ENCODE measurements at regions not wholly inside any gene's neighbourhood (a gene's known extent, or its start where the extent isn't known, plus 50 kb on each side); places are given as distances from the start of the nearest gene placed in this dataset.
"Not testable (repeated sequence)": the region's sequence is repeated elsewhere in the genome, so short reads cannot be mapped to it uniquely, and the experiment has no call there.

- DNase-seq (ENCODE audit: low read depth), result no peak
These were observed 54.4 kb upstream of the GRIP1 start for GRCh38 chr12:66733321-66733720.

GRCh38 chr12:66733839-66734238, 55.0 kb upstream of the GRIP1 start:
- DNase-seq (ENCODE audit: low read depth), result no peak

GRCh38 chr12:66735275-66735674, 56.4 kb upstream of the GRIP1 start:
- DNase-seq (ENCODE audit: low read depth), result no peak

- DNase-seq (ENCODE audit: low read depth), result no peak
These were observed 58.1 kb upstream of the GRIP1 start for GRCh38 chr12:66736931-66737330.

- no peak for DNase-seq (ENCODE audit: low read depth)
These were observed 60.4 kb upstream of the GRIP1 start for GRCh38 chr12:66739266-66739665.

GRCh38 chr12:66739940-66740651, 61.2 kb upstream of the GRIP1 start:
- no peak for DNase-seq (ENCODE audit: low read depth)

GRCh38 chr12:66740732-66741131, 61.9 kb upstream of the GRIP1 start:
- no peak for DNase-seq (ENCODE audit: low read depth)

- DNase-seq (ENCODE audit: low read depth), result no peak
These were observed 63.0 kb upstream of the GRIP1 start for GRCh38 chr12:66741919-66742318.

GRCh38 chr12:66742508-66743367, 63.9 kb upstream of the GRIP1 start:
- DNase-seq (ENCODE audit: low read depth), result no peak

- no peak for DNase-seq (ENCODE audit: low read depth)
These were observed 65.6 kb upstream of the GRIP1 start for GRCh38 chr12:66744461-66744860.

- DNase-seq (ENCODE audit: low read depth), result no peak
These were observed 66.1 kb upstream of the GRIP1 start for GRCh38 chr12:66744956-66745383.

- no peak for DNase-seq (ENCODE audit: low read depth)
These were observed 67.8 kb upstream of the GRIP1 start for GRCh38 chr12:66746489-66747201.

GRCh38 chr12:66751432-66752113, 72.7 kb upstream of the GRIP1 start:
- DNase-seq (ENCODE audit: low read depth), result no peak

- DNase-seq (ENCODE audit: low read depth), result no peak
These were observed 74.9 kb upstream of the GRIP1 start for GRCh38 chr12:66753810-66754209.

- no peak for DNase-seq (ENCODE audit: low read depth)
These were observed 77.0 kb upstream of the GRIP1 start for GRCh38 chr12:66755727-66756395.

- no peak for DNase-seq (ENCODE audit: low read depth)
These were observed 77.8 kb upstream of the GRIP1 start for GRCh38 chr12:66756631-66757030.

- not testable (repeated sequence) for DNase-seq (ENCODE audit: low read depth)
These were observed 81.2 kb upstream of the GRIP1 start for GRCh38 chr12:66760122-66760521.

GRCh38 chr12:66763467-66763866, 84.6 kb upstream of the GRIP1 start:
- DNase-seq (ENCODE audit: low read depth), result no peak

GRCh38 chr12:66765204-66765603, 86.3 kb upstream of the GRIP1 start:
- DNase-seq (ENCODE audit: low read depth), result no peak

- no peak for DNase-seq (ENCODE audit: low read depth)
These were observed 88.7 kb upstream of the GRIP1 start for GRCh38 chr12:66767536-66767935.

- no peak for DNase-seq (ENCODE audit: low read depth)
These were observed 89.4 kb upstream of the GRIP1 start for GRCh38 chr12:66768293-66768692.

GRCh38 chr12:66774929-66775328, 96.1 kb upstream of the GRIP1 start:
- no peak for DNase-seq (ENCODE audit: low read depth)
